Thyroid gland (tissue), 4 donors: ENCODE measurements at regions not wholly inside any gene's neighbourhood (a gene's known extent, or its start where the extent isn't known, plus 50 kb on each side); places are given as distances from the start of the nearest gene placed in this dataset.

Experiments
- DNase-seq, 2 donors: peaks; one replicate each; pipeline ENCODE4 v3.0.0-alpha.2; 2019
- H3K27ac ChIP-seq, 3 donors: fragments of 200-600 bp; sonication (generic); 1 replicate in 2 of 3; 2 replicates in 1 of 3; pipeline ENCODE4 v1.5.1; 2016 to 2019; ENCODE audit warnings: mild to moderate bottlenecking in 1 of 3, moderate library complexity in 1 of 3
- H3K27me3 ChIP-seq: fragments of 200-600 bp; sonication (generic); one replicate; pipeline ENCODE4 v1.5.1; 2019
- H3K36me3 ChIP-seq, 2 donors: fragments of 200-600 bp; sonication (generic); one replicate each; pipeline ENCODE4 v1.5.1; 2016 to 2019
- H3K4me1 ChIP-seq, 2 donors: fragments of 200-600 bp; sonication (generic); one replicate each; pipeline ENCODE4 v1.5.1; 2017 to 2019
- H3K4me3 ChIP-seq, 3 donors: fragments of 200-600 bp; sonication (generic); replicated peaks in 1 of 3; 1 replicate in 2 of 3; 2 replicates in 1 of 3; pipeline ENCODE4 v1.5.1; 2016; ENCODE audit warnings: mild to moderate bottlenecking in 1 of 3
- H3K9me3 ChIP-seq: fragments of 200-600 bp; sonication (generic); one replicate; pipeline ENCODE4 v1.5.1; 2017
- CTCF ChIP-seq, 6 experiments: fragments of 200-600 bp in 3 of 6; fragments of 450-650 bp in 3 of 6; sonication (generic) in 3 of 6; IDR thresholded peaks; one replicate each; pipeline ENCODE4 v1.5.1; 2016 to 2019; ENCODE audit warnings: antibody characterized with exemption in 6 of 6, mild to moderate bottlenecking in 2 of 6, inconsistent platforms in 1 of 6, moderate library complexity in 1 of 6
- POLR2A ChIP-seq, 2 donors: fragments of 450-650 bp; IDR thresholded peaks; one replicate each; pipeline ENCODE4 v1.6.1; 2017; ENCODE audit warnings: antibody characterized with exemption in 2 of 2, mild to moderate bottlenecking in 2 of 2, moderate library complexity in 1 of 2
- WGBS, 2 donors: methylation state at CpG; one replicate each; pipeline ENCODE4 v1.1.5; 2017; 5-methylcytosine and 5-hydroxymethylcytosine counted together
- intact Hi-C: fragments of 100-400 bp; cut with DNase I; formaldehyde crosslinking; loops from one replicate; pipeline ENCODE4 v1.15.1; 2023

- no peaks in the 10 kb centered on the region for H3K9me3 ChIP-seq
- WGBS, 2 donors: 42 to 52% methylated on average over 10 of the region's 10 CpGs
- no peaks in the 10 kb centered on the region for H3K36me3 ChIP-seq
- H3K27me3 ChIP-seq: no peaks in the 10 kb centered on the region
- intact Hi-C loops: no loop called here
- TF ChIP-seq POLR2A (IDR thresholded peaks at IDR 0.05) (no peak), CTCF (IDR thresholded peaks at IDR 0.05) (no peak)
- DNase-seq: peak; percentile 17 to 24
- H3K4me1 ChIP-seq: peaks cover 18 to 40% of the 10 kb centered on the region in 2 donors
- H3K27ac ChIP-seq: no peak overlapping the region
- H3K4me3 ChIP-seq: no peak overlapping the region
These were observed 128.3 kb upstream of the ARHGEF3 start for GRCh38 chr3:56929809-56930615.

DNA sequence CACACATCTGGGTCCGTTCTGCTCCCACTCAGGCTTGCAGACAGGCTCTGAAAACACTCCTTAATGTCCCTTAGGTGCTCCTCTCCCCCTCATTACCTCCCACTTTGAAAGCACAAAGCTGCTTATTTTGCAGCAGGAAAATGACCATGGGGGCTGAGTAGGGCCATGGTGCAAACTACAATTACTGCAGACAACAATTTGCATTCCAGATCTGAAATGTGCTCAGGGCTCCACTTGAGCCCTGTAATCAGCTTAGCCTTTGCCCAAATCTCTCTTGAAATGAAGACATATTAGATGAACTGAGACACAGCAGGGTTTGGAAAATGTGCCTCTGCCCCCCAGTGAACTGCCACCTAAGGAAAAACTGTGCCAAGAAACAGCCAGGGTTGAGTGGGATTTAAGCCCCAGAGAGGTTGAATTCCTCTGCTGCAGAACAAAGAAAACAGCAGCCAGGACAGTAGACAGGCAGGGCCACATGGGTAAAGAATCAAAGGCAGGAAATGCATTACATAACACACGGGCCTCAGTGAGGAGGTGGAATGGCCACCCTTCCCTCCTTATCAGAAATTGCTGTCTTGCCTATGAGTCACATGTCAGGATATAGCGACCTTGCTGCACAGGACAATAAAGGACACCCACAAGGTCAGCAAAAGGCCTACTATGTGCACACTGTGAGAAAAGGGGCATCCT, 126.8 kb upstream of the ARHGEF3 start:
- DNase-seq: peak in 1 of 2 donors; percentile 20
- H3K27me3 ChIP-seq: no peaks in the 10 kb centered on the region
- H3K36me3 ChIP-seq: no peaks in the 10 kb centered on the region
- no peak for TF ChIP-seq POLR2A (IDR thresholded peaks at IDR 0.05)
- no peak for TF ChIP-seq CTCF (IDR thresholded peaks at IDR 0.05)
- H3K4me3 ChIP-seq: no peak overlapping the region
- no peaks in the 10 kb centered on the region for H3K9me3 ChIP-seq
- H3K27ac ChIP-seq: peak overlapping the region in 1 of 3 donors; percentile 15
- intact Hi-C loops: no loop called here
- 42 to 46% methylated on average over 3 of the region's 3 CpGs for WGBS, 2 donors
- H3K4me1 ChIP-seq: peaks cover 27 to 55% of the 10 kb centered on the region in 2 donors

DNA sequence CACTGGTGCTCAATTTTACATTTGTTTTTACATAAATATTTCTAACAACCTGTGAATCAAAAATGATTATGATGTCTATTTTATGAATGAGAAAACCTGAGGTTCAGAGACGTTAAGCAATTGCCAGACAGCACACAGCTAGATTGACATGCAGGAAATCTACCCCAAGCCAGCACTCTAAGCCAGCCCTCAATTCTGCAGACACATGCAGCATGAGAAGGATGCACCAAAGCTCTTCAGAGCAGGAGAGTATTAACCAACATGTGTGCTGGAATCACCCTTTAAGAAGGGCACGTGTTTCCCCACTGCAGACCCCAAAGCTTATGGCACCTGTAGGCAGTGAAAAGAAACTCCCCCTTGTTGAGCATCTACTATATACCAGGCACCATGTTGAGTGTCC, 126.1 kb upstream of the ARHGEF3 start:
- Histone ChIP-seq H3K27ac (no peak overlapping the region), H3K4me1 (peaks cover 28 to 62% of the 10 kb centered on the region in 2 donors), H3K27me3 (no peaks in the 10 kb centered on the region), H3K9me3 (no peaks in the 10 kb centered on the region), H3K36me3 (no peaks in the 10 kb centered on the region), H3K4me3 (no peak overlapping the region)
- TF ChIP-seq CTCF (IDR thresholded peaks at IDR 0.05): no peak
- TF ChIP-seq POLR2A (IDR thresholded peaks at IDR 0.05): no peak
- no peak for DNase-seq
- WGBS, 2 donors: 74 to 88% methylated on average over 2 of the region's 2 CpGs
- intact Hi-C loops: no loop called here

GRCh38 chr3:56926947-56927282, 125.2 kb upstream of the ARHGEF3 start:
- TF ChIP-seq CTCF (IDR thresholded peaks at IDR 0.05) (no peak), POLR2A (IDR thresholded peaks at IDR 0.05) (no peak)
- 56 to 63% methylated on average over 2 of the region's 2 CpGs for whole genome bisulfite sequencing, 2 donors
- Histone ChIP-seq H3K4me3 (no peak overlapping the region), H3K9me3 (no peaks in the 10 kb centered on the region), H3K36me3 (no peaks in the 10 kb centered on the region), H3K4me1 (peaks cover 28 to 71% of the 10 kb centered on the region in 2 donors), H3K27ac (peak overlapping the region; percentile 7 to 40 (median 23)), H3K27me3 (no peaks in the 10 kb centered on the region)
- intact Hi-C loops: no loop called here
- DNase-seq: peak in 1 of 2 donors; percentile 28
